Prostate gland (tissue), 2 donors: ENCODE measurements at regions not wholly inside any gene's neighbourhood (a gene's known extent, or its start where the extent isn't known, plus 50 kb on each side); places are given as distances from the start of the nearest gene placed in this dataset.

Source experiments
- DNase-seq: peaks from one replicate; pipeline ENCODE4 v3.0.0-alpha.2; 2019; ENCODE audit warnings: low spot score
- H3K27ac ChIP-seq, 2 donors: fragments of 200-600 bp; sonication (generic); 2 replicates each; pipeline ENCODE4 v1.5.1; 2017 to 2019
- H3K27me3 ChIP-seq: fragments of 200-600 bp; sonication (generic); replicated peaks from 2 replicates; pipeline ENCODE4 v1.5.1; 2019; ENCODE audit not compliant: insufficient read depth
- H3K36me3 ChIP-seq, 2 donors: fragments of 200-600 bp; sonication (generic); 1 replicate in 1 of 2; 2 replicates in 1 of 2; pipeline versions ENCODE4 v1.5.1 to v1.8.1; 2017 to 2019
- H3K4me1 ChIP-seq: fragments of 200-600 bp; sonication (generic); replicated peaks from 2 replicates; pipeline ENCODE4 v1.5.1; 2019
- H3K4me3 ChIP-seq, 2 donors: fragments of 200-600 bp; sonication (generic); 2 replicates each; pipeline ENCODE4 v1.5.1; 2017 to 2019
- H3K9me3 ChIP-seq: fragments of 200-600 bp; sonication (generic); 2 replicates; pipeline ENCODE4 v1.5.1; 2017
- POLR2A ChIP-seq: fragments of 450-650 bp; IDR thresholded peaks from one replicate; pipeline ENCODE4 v1.6.1; 2016; ENCODE audit warnings: antibody characterized with exemption, mild to moderate bottlenecking
- POLR2AphosphoS5 ChIP-seq: sonication (generic); formaldehyde crosslinking; IDR thresholded peaks from one replicate; pipeline ENCODE4 v1.6.1; 2017; ENCODE audit warnings: antibody characterized with exemption
- WGBS: methylation state at CpG from one replicate; pipeline ENCODE4 v1.1.5; 2018; 5-methylcytosine and 5-hydroxymethylcytosine counted together
- intact Hi-C: fragments of 100-400 bp; cut with DNase I; formaldehyde crosslinking; loops from one replicate; pipeline ENCODE4 v1.14.2; 2022
- TF ChIP-seq, protein P1 (sequence below), 4 experiments: fragments of 200-600 bp in 2 of 4; fragments of 450-650 bp in 2 of 4; sonication (generic) in 2 of 4; IDR thresholded peaks; 1 replicate in 3 of 4; 2 replicates in 1 of 4; pipeline ENCODE4 v1.5.1; 2016 to 2019; ENCODE audit warnings: antibody characterized with exemption in 4 of 4, mild to moderate bottlenecking in 2 of 4, moderate library complexity in 2 of 4

DNA sequence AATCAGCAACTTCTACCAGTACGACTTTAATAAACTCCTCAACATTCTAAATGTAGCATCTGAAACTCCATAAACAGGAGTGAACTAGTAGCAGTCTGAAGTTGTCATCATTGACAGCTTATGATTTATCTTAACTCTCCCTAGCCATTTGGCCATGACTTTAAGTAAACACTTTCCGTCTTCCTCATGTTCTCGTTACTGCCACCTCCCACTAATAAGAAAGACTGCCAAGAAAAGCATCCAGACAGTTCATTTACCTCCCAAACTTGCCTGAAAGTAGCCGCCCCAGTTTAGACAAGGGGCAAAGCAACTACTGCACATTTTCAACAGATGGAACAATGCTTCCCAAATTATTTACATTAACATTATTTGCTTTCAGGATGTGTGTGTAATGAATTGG is 287.5 kb downstream of the OSR1 start:
- peak; percentile 15 for DNase-seq
- TF ChIP-seq POLR2A, result no peak
- peak; percentile 81 for TF ChIP-seq POLR2AphosphoS5
- 26% methylated on average over 4 of the region's 4 CpGs for WGBS

DNA sequence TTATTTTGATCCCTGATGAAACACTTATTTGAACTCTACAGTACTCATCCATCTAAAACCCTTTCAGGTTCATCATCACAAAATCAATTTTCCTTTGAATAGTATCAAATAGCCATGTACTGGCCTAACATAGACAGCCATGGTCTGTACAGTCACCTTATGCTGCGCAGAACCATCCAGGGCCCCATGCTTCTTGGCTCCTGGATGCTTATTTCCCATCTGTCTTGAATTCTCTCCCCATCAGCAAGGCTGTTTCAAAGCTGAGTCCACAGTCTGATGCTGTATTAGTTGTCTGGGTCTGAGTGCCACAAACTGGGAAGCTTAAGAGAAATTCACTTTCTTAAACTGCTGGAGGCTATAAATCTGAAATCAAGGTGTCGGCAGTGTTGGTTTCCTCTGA is 290.2 kb downstream of the OSR1 start:
- WGBS, result 86% methylated on average over 2 of the region's 2 CpGs
- no peak for TF ChIP-seq POLR2AphosphoS5
- TF ChIP-seq, protein P1, sequence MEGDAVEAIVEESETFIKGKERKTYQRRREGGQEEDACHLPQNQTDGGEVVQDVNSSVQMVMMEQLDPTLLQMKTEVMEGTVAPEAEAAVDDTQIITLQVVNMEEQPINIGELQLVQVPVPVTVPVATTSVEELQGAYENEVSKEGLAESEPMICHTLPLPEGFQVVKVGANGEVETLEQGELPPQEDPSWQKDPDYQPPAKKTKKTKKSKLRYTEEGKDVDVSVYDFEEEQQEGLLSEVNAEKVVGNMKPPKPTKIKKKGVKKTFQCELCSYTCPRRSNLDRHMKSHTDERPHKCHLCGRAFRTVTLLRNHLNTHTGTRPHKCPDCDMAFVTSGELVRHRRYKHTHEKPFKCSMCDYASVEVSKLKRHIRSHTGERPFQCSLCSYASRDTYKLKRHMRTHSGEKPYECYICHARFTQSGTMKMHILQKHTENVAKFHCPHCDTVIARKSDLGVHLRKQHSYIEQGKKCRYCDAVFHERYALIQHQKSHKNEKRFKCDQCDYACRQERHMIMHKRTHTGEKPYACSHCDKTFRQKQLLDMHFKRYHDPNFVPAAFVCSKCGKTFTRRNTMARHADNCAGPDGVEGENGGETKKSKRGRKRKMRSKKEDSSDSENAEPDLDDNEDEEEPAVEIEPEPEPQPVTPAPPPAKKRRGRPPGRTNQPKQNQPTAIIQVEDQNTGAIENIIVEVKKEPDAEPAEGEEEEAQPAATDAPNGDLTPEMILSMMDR (IDR thresholded peaks at IDR 0.05), result no peak
- TF ChIP-seq POLR2A, result no peak
- H3K27ac ChIP-seq, result no peak overlapping the region
- H3K4me3 ChIP-seq, result no peak overlapping the region
- H3K36me3 ChIP-seq, result no peaks in the 10 kb centered on the region
- H3K27me3 ChIP-seq, result no peaks in the 10 kb centered on the region
- DNase-seq, result no peak
- intact Hi-C loops, result no loop called here
- H3K4me1 ChIP-seq, result peaks cover 3% of the 10 kb centered on the region
- H3K9me3 ChIP-seq, result no peaks in the 10 kb centered on the region

More for the DNA sequence above, 287.5 kb downstream of the OSR1 start:
- no peak overlapping the region for H3K4me3 ChIP-seq
- H3K27me3 ChIP-seq, result no peaks in the 10 kb centered on the region
- no peaks in the 10 kb centered on the region for H3K9me3 ChIP-seq
- peaks cover 3% of the 10 kb centered on the region for H3K4me1 ChIP-seq
- no peak overlapping the region for H3K27ac ChIP-seq
- no peaks in the 10 kb centered on the region for H3K36me3 ChIP-seq
- intact Hi-C loops, result no loop called here

- H3K36me3 ChIP-seq, result no peaks in the 10 kb centered on the region
- H3K27me3 ChIP-seq, result no peaks in the 10 kb centered on the region
- no peaks in the 10 kb centered on the region for H3K4me1 ChIP-seq
- WGBS, result 88% methylated on average over 1 of the region's 1 CpG
- no peak for DNase-seq
- TF ChIP-seq POLR2AphosphoS5, result no peak
- no peak overlapping the region for H3K4me3 ChIP-seq
- no peaks in the 10 kb centered on the region for H3K9me3 ChIP-seq
- intact Hi-C loops, result no loop called here
- no peak overlapping the region for H3K27ac ChIP-seq
These were observed 296.1 kb downstream of the OSR1 start for GRCh38 chr2:19062370-19062769.

GRCh38 chr2:19059076-19059475 is 299.3 kb downstream of the OSR1 start:
- TF ChIP-seq POLR2AphosphoS5, result no peak
- no peak for TF ChIP-seq POLR2A
- TF ChIP-seq, protein P1 (IDR thresholded peaks at IDR 0.05), result no peak
- H3K9me3 ChIP-seq, result no peaks in the 10 kb centered on the region
- 50% methylated on average over 1 of the region's 1 CpG for WGBS
- no peak overlapping the region for H3K27ac ChIP-seq
- DNase-seq, result peak; percentile 34
- H3K4me3 ChIP-seq, result no peak overlapping the region
- no peaks in the 10 kb centered on the region for H3K4me1 ChIP-seq
- intact Hi-C loops, result no loop called here
- no peaks in the 10 kb centered on the region for H3K27me3 ChIP-seq
- no peaks in the 10 kb centered on the region for H3K36me3 ChIP-seq

GRCh38 chr2:19051203-19051831 is 307.1 kb downstream of the OSR1 start:
- no peaks in the 10 kb centered on the region for H3K4me1 ChIP-seq
- WGBS, result 85% methylated on average over 5 of the region's 5 CpGs
- no peaks in the 10 kb centered on the region for H3K27me3 ChIP-seq
- intact Hi-C loops, result no loop called here
- H3K27ac ChIP-seq, result no peak overlapping the region
- no peak overlapping the region for H3K4me3 ChIP-seq
- TF ChIP-seq, protein P1 (IDR thresholded peaks at IDR 0.05), result no peak
- TF ChIP-seq POLR2AphosphoS5 (no peak), POLR2A (no peak)
- no peaks in the 10 kb centered on the region for H3K9me3 ChIP-seq
- H3K36me3 ChIP-seq, result no peaks in the 10 kb centered on the region
- no peak for DNase-seq

GRCh38 chr2:19050354-19050753 is 308.1 kb downstream of the OSR1 start:
- no peak overlapping the region for H3K4me3 ChIP-seq
- no peaks in the 10 kb centered on the region for H3K36me3 ChIP-seq
- H3K27me3 ChIP-seq, result no peaks in the 10 kb centered on the region
- no peaks in the 10 kb centered on the region for H3K4me1 ChIP-seq
- intact Hi-C loops, result no loop called here
- H3K27ac ChIP-seq, result no peak overlapping the region
- H3K9me3 ChIP-seq, result no peaks in the 10 kb centered on the region
- no peak for DNase-seq
- no peak for TF ChIP-seq POLR2AphosphoS5
- TF ChIP-seq, protein P1 (IDR thresholded peaks at IDR 0.05), result no peak
- TF ChIP-seq POLR2A, result no peak
